ENCODE measurements at regions not wholly inside any gene's neighbourhood (a gene's known extent, or its start where the extent isn't known, plus 50 kb on each side); places are given as distances from the start of the nearest gene placed in this dataset.
A peak's percentile ranks its signal among the peaks of the same experiment; 100 is the strongest.
"Not testable (repeated sequence)": the region's sequence is repeated elsewhere in the genome, so short reads cannot be mapped to it uniquely, and the experiment has no call there.

DNA sequence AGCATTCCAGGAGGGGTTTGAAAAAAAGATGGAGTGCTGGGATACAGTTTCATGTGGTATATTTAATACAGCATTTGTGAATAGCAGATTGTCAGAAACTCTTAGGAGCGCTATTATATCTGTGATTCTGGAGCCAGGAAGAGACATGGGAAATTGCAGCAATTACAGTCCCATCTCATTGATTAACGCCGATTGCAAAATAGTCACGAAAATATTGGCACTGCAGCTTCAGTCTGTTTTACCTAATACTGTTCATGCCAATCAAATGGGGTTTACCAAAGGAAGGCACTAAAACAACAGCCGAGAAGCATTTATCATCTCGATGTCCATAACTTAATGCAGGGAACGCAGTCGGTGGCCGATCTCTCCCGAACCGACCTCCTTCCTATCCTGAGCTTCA lies 295.8 kb downstream of the TEX29 start:
- no peak for DNase-seq

DNA sequence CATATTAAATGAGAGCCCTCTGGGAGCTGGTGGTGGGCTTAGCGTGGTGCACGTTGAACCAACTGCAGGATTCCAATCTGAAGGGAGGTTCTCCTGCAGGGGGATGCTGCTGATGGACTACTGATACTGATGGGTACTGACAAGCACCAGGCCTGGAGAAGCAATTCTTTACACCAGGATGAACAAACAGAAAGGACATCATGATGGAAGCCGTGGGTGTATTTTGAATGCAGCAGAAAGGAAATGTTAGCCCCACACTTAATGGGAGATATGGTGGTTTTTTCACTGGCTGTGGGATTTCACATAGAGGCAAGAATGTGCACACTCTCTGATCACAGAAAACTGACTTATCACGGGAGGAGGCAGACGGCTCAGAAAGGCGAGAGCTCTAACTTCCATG lies 299.7 kb downstream of the TEX29 start:
- no peak for DNase-seq

GRCh38 chr13:111620586-111620985 lies 300.1 kb downstream of the TEX29 start:
- no peak for DNase-seq

- DNase-seq = no peak
These were observed 300.7 kb downstream of the TEX29 start for GRCh38 chr13:111621164-111621563.

- no peak for DNase-seq
These were observed 301.6 kb downstream of the TEX29 start for GRCh38 chr13:111622051-111622531.

GRCh38 chr13:111623208-111623607 lies 302.8 kb downstream of the TEX29 start:
- peak in 2 of 51 donors; percentile 10 to 23 for DNase-seq

DNA sequence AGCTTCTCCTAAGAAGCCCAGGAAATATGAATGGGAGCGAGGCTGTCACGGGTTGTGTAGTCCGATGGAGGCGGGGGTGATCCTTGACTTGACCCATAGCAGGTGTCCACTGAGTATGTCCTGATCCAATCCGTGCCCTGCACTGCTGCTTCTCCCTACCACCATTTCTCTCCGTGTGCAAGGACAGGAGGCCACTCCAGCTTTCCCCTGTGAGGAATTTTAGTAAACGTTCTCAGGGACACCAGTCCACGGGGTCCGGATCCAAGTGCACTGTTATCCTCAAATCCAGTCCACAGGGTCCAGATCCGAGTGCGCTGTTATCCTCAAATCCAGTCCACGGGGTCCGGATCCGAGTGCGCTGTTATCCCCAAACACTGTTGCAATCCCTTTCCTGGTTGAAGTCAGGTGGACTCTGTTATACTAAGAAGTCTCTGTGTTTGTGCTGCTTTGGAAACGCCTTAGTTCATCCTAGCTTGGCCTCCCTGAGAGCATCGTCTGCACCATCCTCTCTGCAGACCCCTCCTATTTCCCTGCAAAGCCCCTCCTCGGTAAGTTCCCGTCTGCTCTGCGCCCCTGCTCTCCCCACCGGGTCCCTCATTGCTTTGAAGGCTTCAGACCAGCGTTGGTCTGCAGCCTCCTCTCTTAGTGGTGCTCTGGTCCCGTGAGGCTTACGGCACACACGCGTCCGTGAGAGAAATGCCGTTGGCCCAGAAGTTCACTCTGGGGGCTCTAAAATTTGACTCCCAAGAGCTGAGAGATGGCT lies 303.5 kb downstream of the TEX29 start:
- DNase-seq = no peak

DNA sequence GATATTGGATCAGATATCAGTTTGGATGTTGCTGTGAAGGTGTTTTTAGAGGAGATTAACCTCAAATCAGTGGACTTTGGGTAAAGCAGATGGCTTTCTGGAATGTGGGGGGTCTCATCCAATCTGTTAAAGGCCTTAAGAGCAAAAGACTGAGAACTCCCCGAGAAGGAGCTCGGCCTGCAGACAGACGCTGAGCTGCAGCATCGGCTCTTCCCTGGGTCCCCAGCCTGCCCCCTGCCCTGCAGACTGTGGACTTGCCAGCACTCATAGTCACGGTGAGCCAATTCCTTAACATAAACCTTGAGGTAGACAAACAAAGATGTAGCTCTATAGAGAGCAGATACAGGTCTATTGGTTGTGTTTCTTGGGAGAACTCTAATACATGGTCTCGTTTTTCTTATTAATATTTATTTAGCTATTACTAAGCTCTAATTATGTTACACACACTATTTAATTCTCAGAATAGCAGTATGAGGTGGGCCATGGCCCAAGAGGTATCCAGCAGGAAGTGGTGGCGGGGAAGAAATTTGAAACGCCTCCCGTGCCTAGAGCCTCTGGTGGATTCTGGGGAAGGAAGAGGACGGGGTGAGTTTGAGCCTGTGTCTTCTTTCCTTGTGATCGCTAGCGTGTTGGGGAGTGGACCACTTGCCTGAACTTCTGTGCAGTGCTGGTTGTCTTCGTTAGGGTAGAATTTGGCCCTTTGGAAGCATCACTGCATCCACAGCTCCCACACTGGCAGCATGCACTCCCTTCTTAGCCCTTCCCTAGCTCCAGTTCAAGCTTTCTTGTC lies 305.3 kb downstream of the TEX29 start:
- DNase-seq = peak in 1 of 51 donors; percentile 38

DNA sequence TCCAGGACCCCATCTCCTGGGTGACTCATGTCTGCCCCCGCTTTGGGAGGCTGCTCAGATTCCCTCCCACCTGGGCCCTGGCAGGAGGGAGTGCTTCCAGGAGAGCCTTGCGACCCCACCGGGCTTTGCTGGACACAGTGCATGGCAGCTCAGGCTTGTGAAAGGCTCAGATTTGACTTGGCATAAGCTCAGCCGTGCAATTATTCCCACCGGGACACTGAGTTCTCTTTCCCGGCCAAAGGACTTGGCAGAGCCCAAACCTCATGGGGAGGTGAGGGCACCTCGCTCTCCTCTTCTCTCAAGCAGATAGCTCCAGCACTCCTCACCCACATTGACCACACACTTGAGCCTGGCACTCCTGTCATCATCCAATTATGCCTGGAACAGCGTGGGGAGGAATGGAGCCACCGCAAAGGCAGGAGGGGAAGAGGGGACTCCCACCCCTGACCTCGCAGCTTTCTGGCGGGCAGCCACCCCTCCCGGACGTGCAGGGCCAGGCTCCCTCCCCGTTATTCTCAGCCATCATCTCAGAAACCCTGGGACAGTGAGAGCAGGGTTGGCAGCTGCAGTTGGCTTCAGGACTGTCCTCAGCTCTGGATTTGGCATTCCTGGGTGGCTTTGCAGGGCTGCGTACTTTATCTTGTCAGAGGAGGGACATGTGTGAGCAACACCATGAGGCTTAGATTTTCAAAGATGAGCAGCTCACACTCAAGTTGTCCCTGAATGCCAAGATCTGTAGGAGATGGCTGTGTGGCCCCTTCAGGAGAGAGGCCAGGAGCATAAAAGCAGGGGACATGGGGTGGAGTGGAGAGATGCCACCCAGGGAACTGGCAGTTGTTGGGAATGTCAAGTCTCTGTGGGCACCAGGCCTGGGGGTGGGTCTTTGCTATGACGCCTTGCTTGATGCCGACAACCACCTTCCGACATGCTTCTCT lies 306.2 kb downstream of the TEX29 start:
- peak in 21 of 51 donors; percentile 6 to 65 (median 33) for DNase-seq

- DNase-seq = no peak
These were observed 307.2 kb downstream of the TEX29 start for GRCh38 chr13:111627596-111627995.

DNA sequence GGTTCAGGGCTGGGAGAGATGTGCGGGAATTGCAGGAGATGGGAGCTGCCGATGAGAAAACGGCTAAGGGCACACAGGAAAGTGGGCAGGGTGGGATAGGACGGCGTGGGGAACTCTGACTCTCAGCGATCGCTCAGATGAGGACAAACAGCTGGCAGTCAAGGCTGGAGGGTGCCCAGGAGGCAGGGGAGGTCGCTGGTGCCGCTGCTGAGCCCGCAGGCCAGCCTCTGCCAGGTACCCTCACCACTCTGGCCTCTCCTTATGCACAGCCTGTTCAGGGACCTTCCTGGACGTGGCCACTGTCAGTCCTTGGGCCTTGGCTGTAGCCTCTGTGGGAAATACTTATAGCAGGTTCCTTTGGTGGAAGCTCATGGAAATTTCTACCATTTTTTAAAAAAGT lies 308.6 kb downstream of the TEX29 start:
- DNase-seq = no peak

DNA sequence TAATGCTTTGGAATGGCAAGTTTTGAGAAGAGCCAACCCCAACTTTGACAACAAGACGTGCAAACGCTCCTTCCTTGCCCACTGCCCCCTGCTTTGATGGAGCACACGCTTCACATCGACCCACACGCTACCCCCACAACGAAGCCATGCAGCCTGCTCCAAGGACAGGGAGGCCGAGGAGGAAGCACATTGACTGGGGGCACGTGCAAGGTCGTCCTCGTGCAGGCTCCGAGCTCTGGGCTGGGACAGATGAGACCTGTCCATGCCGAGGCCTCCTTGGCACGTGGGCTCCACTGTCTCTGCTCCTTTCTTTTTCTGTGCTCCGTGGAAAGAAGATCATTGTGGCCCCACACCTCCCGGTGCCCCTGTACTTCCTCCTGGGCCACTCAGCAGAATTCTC lies 309.0 kb downstream of the TEX29 start:
- no peak for DNase-seq

DNA sequence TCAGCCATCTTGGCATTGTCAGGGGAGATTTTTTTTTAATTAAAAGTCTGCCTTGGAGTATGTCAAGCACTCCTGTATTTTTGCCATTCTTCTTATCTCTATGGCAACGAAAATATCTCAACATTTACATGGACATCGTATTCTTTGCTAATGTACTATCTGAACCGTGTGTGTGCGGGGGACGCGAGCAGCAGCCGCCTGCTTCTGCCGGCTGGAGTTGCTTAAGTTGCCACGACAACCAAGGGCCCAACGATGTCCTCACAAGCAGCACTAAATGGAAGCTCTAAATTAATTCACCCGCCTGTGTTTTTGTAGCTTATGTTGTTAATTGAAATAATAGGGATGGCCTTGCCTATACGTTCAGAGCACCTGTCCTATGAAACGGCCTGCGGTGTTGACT lies 309.5 kb downstream of the TEX29 start:
- DNase-seq = peak in 10 of 51 donors; percentile 7 to 43 (median 28)

- peak in 2 of 51 donors; percentile 11 to 26 for DNase-seq
These were observed 310.0 kb downstream of the TEX29 start for GRCh38 chr13:111630406-111630805.

GRCh38 chr13:111631271-111631670 lies 310.8 kb downstream of the TEX29 start:
- not testable (repeated sequence) for DNase-seq

GRCh38 chr13:111632906-111633305 lies 312.5 kb downstream of the TEX29 start:
- no peak for DNase-seq

- DNase-seq = no peak
These were observed 313.0 kb downstream of the TEX29 start for GRCh38 chr13:111633401-111633800.

DNA sequence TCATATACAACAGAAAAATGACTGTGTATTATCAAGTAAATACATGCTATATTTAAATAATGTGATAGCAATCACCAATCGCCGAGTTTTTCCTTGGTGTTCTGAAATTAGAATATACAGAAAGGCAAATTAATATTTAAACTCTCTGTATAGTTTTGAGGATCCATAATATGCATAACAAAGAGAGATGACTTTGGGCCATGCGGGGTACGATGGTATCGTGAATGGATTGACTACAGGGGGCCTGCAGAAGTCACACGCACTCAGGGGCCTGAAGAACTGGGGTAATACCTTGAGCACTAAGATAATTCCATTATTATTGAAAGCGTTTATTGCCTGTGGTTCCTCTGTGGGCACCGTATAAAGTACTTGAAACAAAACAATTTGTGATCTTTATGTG lies 314.0 kb downstream of the TEX29 start:
- no peak for DNase-seq

DNA sequence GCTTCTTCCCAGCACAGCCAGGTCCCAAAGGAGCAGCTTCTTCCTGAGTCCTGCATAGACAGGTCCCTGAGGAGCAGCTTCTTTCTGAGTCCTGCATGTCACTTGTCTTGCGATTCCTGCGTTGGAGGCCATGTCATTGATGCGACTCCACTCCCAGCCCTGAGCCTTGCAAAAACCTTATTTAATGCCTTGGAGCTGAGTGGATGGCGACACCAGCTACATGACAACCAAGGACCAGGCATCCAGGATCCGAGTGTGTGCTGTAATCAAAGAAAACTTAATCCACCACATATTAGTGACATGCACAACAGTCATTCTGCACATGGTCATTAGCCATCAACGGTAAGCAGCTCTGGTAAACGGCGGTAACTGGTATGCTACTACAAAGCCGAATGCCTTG lies 315.8 kb downstream of the TEX29 start:
- DNase-seq = no peak

- no peak for DNase-seq
These were observed 316.4 kb downstream of the TEX29 start for GRCh38 chr13:111636804-111637203.

DNA sequence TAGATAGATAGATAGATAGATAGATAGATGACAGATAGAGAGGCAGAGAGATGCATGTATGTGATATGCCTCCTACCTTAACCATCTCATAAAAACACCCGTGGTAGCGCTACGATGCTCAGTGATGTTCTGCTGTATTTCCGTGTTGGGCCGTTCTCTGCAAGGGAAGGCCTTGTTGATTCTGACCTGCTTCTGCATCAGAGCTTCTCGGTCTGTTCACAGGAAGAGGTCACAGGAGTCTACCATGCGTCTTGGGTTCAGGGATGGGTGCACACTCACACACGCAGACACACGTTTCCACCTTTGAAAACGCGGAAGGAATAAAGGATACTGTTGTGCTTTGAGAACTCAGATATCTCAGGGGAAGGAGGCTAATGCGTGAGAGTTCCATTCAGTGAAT lies 316.9 kb downstream of the TEX29 start:
- DNase-seq = no peak

DNA sequence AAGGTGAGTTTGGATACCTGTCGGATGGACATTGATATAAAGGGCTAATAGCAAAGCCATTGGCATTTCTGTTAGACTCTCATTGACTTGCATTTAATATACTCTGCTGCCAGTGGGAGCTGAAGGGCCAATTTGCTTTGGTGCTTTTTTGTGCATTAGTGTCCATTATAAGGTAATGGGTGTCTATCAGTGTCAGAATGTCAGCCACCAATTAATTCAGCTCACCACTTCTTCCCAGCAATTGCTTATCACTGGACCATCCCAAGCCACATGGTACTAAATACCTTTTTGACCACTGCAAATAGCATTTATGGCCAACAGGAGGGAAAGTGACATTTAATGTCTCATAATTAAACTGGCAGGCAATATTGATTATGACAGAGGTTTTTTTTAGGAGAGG lies 317.8 kb downstream of the TEX29 start:
- DNase-seq = no peak

Measured in hypothalamus (tissue), 51 donors.